Fibroblast of lung (primary cell): ENCODE measurements at regions not wholly inside any gene's neighbourhood (a gene's known extent, or its start where the extent isn't known, plus 50 kb on each side); places are given as distances from the start of the nearest gene placed in this dataset.

Source experiments
- DNase-seq, 2 donors: peaks; one replicate each; pipeline versions ENCODE4 v3.0.0 to v3.0.0-alpha.2; 2010; ENCODE audit warnings: low read depth in 2 of 2
- H2AFZ ChIP-seq: 2 replicates; pipeline ENCODE4 v1.5.1; 2012; ENCODE audit warnings: low read length, control low read depth, inconsistent platforms
- H3K27ac ChIP-seq: 2 replicates; pipeline ENCODE4 v1.5.1; 2011; ENCODE audit warnings: low read length, control low read depth; ENCODE audit not compliant: insufficient read depth
- H3K27me3 ChIP-seq: 2 replicates; pipeline ENCODE4 v1.5.1; 2011; ENCODE audit warnings: mild to moderate bottlenecking, low read length; ENCODE audit not compliant: control insufficient read depth, insufficient read depth
- H3K36me3 ChIP-seq: 2 replicates; pipeline ENCODE4 v1.5.1; 2011; ENCODE audit warnings: low read length; ENCODE audit not compliant: control insufficient read depth, insufficient read depth
- H3K4me1 ChIP-seq: 2 replicates; pipeline ENCODE4 v1.5.1; 2011; ENCODE audit warnings: low read length; ENCODE audit not compliant: control insufficient read depth, insufficient read depth; ENCODE audit errors: extremely low read depth
- H3K4me2 ChIP-seq: 2 replicates; pipeline ENCODE4 v1.5.1; 2011; ENCODE audit warnings: low read length, control low read depth; ENCODE audit not compliant: insufficient read depth; ENCODE audit errors: extremely low read depth
- H3K4me3 ChIP-seq, 4 experiments: fragments of 200-600 bp in 1 of 4; sonication (generic) in 1 of 4; replicated peaks in 1 of 4; 2 replicates each; pipeline ENCODE4 v1.5.1; 2011 to 2016; ENCODE audit warnings: low read length in 4 of 4, low read depth in 3 of 4, mild to moderate bottlenecking in 3 of 4, control low read depth in 2 of 4, inconsistent platforms in 1 of 4, mixed read lengths in 1 of 4; ENCODE audit not compliant: insufficient read depth in 1 of 4; ENCODE audit errors: control extremely low read depth in 1 of 4
- H3K79me2 ChIP-seq: 2 replicates; pipeline ENCODE4 v1.5.1; 2012; ENCODE audit warnings: mild to moderate bottlenecking, low read length, inconsistent platforms; ENCODE audit not compliant: control insufficient read depth, insufficient read depth
- H3K9ac ChIP-seq: 2 replicates; pipeline ENCODE4 v1.5.1; 2011; ENCODE audit warnings: mild to moderate bottlenecking, low read length, control low read depth; ENCODE audit not compliant: insufficient read depth
- H3K9me3 ChIP-seq: 2 replicates; pipeline ENCODE4 v1.5.1; 2012; ENCODE audit warnings: low read depth, low read length; ENCODE audit not compliant: control insufficient read depth, insufficient read depth
- H4K20me1 ChIP-seq: 2 replicates; pipeline ENCODE4 v1.5.1; 2011; ENCODE audit warnings: low read length; ENCODE audit not compliant: control insufficient read depth, insufficient read depth; ENCODE audit errors: extremely low read depth
- EZH2 ChIP-seq: IDR thresholded peaks from 2 replicates; pipeline ENCODE4 v1.5.1; 2012; ENCODE audit warnings: low read length, control low read depth, mild to moderate bottlenecking; ENCODE audit errors: missing control alignments
- TF ChIP-seq, protein P1 (sequence below), 2 donors: IDR thresholded peaks in 1 of 2; conservative IDR thresholded peaks in 1 of 2; 1 replicate in 1 of 2; 2 replicates in 1 of 2; pipeline ENCODE4 v1.5.1; 2011 to 2012; ENCODE audit warnings: low read length in 2 of 2, control low read depth in 1 of 2, inconsistent platforms in 1 of 2, low read depth in 1 of 2, mild to moderate bottlenecking in 1 of 2

DNA sequence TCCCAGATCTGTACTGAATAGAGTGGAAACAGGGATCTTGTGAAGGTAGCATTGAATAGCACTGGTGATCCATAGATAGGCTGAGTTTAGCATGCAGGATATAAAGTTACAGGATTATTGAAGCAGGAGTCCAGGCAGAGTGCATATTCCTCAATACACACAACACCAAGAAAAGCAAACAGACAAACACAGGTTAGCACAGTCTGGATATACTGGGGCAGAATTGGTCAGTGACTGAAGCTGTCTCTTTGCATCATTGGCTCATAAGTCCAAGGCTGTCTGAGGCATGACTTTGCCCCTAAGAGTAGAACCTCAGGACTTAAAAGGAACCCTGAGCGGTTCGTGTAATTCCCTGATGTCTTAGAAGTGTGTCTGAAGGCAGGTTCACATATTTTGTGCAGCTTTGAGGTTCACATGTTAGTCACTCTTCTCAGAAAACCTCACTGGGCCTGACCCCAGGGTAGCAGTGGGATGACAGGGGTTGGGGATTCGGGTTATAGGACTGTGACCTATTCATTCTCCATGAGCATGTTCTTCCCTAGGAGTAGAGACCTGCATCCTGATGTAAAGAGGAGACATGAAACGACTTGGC is 134.6 kb downstream of the AASDH start:
- Histone ChIP-seq H3K4me2 (no peak overlapping the region), H3K27me3 (no peaks in the 10 kb centered on the region)

DNA sequence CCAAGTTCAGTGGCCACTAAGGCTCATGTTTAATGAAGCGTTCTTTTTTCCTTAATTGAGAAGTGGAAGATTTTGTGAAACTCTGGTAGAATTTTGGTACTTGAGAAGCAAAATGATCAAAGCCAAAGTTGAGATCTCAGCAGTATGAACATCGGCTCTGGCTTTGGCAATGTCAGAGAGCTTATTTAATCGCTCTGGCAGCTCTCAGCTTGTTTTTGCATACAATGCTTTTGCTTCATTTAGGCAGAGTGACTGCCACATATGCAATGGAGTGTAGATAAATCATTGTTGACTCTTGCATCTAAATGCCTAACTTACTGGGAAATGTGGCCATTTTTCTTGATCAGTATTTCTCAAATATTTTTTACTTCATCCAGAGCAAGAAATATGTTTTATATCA is 135.7 kb downstream of the AASDH start:
- no peak overlapping the region for H2AFZ ChIP-seq
- H4K20me1 ChIP-seq: no peaks in the 10 kb centered on the region
- H3K36me3 ChIP-seq: no peaks in the 10 kb centered on the region
- H3K4me3 ChIP-seq: no peak overlapping the region
- TF ChIP-seq, protein P1, sequence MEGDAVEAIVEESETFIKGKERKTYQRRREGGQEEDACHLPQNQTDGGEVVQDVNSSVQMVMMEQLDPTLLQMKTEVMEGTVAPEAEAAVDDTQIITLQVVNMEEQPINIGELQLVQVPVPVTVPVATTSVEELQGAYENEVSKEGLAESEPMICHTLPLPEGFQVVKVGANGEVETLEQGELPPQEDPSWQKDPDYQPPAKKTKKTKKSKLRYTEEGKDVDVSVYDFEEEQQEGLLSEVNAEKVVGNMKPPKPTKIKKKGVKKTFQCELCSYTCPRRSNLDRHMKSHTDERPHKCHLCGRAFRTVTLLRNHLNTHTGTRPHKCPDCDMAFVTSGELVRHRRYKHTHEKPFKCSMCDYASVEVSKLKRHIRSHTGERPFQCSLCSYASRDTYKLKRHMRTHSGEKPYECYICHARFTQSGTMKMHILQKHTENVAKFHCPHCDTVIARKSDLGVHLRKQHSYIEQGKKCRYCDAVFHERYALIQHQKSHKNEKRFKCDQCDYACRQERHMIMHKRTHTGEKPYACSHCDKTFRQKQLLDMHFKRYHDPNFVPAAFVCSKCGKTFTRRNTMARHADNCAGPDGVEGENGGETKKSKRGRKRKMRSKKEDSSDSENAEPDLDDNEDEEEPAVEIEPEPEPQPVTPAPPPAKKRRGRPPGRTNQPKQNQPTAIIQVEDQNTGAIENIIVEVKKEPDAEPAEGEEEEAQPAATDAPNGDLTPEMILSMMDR (conservative IDR thresholded peaks at IDR 0.05 in 1 of 2, IDR thresholded peaks at IDR 0.05 in 1 of 2; ENCODE audit: low read depth in 1 of 2, low read length in 2 of 2): no peak
- TF ChIP-seq EZH2: no peak
- H3K9ac ChIP-seq: no peak overlapping the region
- no peaks in the 10 kb centered on the region for H3K27me3 ChIP-seq
- DNase-seq: no peak
- no peaks in the 10 kb centered on the region for H3K79me2 ChIP-seq
- no peak overlapping the region for H3K27ac ChIP-seq
- no peaks in the 10 kb centered on the region for H3K4me1 ChIP-seq
- H3K9me3 ChIP-seq: no peaks in the 10 kb centered on the region
- H3K4me2 ChIP-seq: no peak overlapping the region

More for the DNA sequence above, 134.6 kb downstream of the AASDH start:
- Histone ChIP-seq H3K4me3 (no peak overlapping the region), H2AFZ (no peak overlapping the region), H3K9ac (no peak overlapping the region), H3K9me3 (no peaks in the 10 kb centered on the region), H3K79me2 (no peaks in the 10 kb centered on the region), H3K4me1 (no peaks in the 10 kb centered on the region), H4K20me1 (no peaks in the 10 kb centered on the region), H3K36me3 (no peaks in the 10 kb centered on the region), H3K27ac (no peak overlapping the region)
- TF ChIP-seq EZH2: no peak
- TF ChIP-seq, protein P1 (conservative IDR thresholded peaks at IDR 0.05 in 1 of 2, IDR thresholded peaks at IDR 0.05 in 1 of 2; ENCODE audit: low read depth in 1 of 2, low read length in 2 of 2): no peak
- no peak for DNase-seq

DNA sequence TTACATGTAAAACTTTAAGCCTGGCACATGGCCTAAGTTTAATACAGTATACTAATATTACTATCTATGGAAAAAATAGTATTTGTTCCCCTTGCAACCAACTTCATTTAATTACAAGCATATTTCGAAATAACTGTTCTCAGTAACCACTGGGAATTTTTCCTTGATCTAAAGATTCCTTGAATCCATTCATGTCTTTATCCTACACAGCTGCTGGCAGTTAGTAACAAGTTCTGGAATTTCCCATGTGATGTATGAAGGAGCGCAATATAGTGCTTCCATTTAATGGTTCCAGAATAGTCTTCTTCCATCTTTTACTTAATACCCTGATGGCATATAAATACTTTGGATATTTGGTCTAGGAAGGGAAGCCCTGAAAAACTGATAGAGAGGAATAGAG is 136.5 kb downstream of the AASDH start:
- Histone ChIP-seq H3K27me3 (no peaks in the 10 kb centered on the region), H3K4me1 (no peaks in the 10 kb centered on the region), H3K79me2 (no peaks in the 10 kb centered on the region), H3K36me3 (no peaks in the 10 kb centered on the region), H3K4me2 (no peak overlapping the region), H3K9me3 (no peaks in the 10 kb centered on the region), H4K20me1 (no peaks in the 10 kb centered on the region), H2AFZ (no peak overlapping the region), H3K27ac (no peak overlapping the region), H3K4me3 (no peak overlapping the region), H3K9ac (no peak overlapping the region)
- no peak for DNase-seq
- TF ChIP-seq, protein P1 (conservative IDR thresholded peaks at IDR 0.05 in 1 of 2, IDR thresholded peaks at IDR 0.05 in 1 of 2; ENCODE audit: low read depth in 1 of 2, low read length in 2 of 2): no peak
- no peak for TF ChIP-seq EZH2
